ENCODE measurements at regions not wholly inside any gene's neighbourhood (a gene's known extent, or its start where the extent isn't known, plus 50 kb on each side); places are given as distances from the start of the nearest gene placed in this dataset.

- FAIRE-seq (no peak), DNase-seq (ENCODE audit: low read depth, low spot score) (peak; percentile 36)
- dilution Hi-C loops (cut with MboI; ENCODE audit: extremely low pct_ligation_motif_present, low sequenced_read_pairs): no loop called here
- no peaks in the 10 kb centered on the region for H3K27me3 ChIP-seq (ENCODE audit: control insufficient read depth in 2 of 2, insufficient read depth in 2 of 2, low read length in 2 of 2)
- TF ChIP-seq CTCF (IDR thresholded peaks at IDR 0.05; ENCODE audit: extremely low read depth in 1 of 2, insufficient read depth in 1 of 2, low read depth in 1 of 2, low read length in 2 of 2): peak in 1 of 2 donors; percentile 16
- no peak for TF ChIP-seq FOS (IDR thresholded peaks at IDR 0.05; ENCODE audit: borderline replicate concordance, insufficient read depth, low read length)
- peak overlapping the region; percentile 88 for H3K27ac ChIP-seq (ENCODE audit: insufficient read depth, low read depth, low read length)
- H3K36me3 ChIP-seq (ENCODE audit: control insufficient read depth in 2 of 2, extremely low read depth in 1 of 2, insufficient read depth in 2 of 2, low read length in 2 of 2): no peaks in the 10 kb centered on the region
- ChIA-PET POLR2A (no interaction called here), CTCF (interaction anchor here (0.8 to 1.7 kb wide), 7 partner anchors 55 to 1459 kb away, joined by 3 to 14 read pairs (median 3); no protein-coding TSS in a partner anchor)
- no peak overlapping the region for H3K4me2 ChIP-seq (ENCODE audit: insufficient read depth, low read length)
- H3K4me3 ChIP-seq (replicated peaks in 1 of 3; ENCODE audit: insufficient read depth in 1 of 3, low read depth in 1 of 3, low read length in 3 of 3): no peak overlapping the region
- no peaks in the 10 kb centered on the region for H3K9me1 ChIP-seq (replicated peaks; ENCODE audit: control insufficient read depth, extremely low read depth, insufficient read depth, low read length)
- intact Hi-C loops (cut with micrococcal nuclease): loop anchor here (1.0 to 5.0 kb wide), 2 partner anchors 526 to 659 kb away; no protein-coding TSS in a partner anchor
- no peak overlapping the region for H2AFZ ChIP-seq (ENCODE audit: low read depth, low read length)
- no peaks in the 10 kb centered on the region for H3K79me2 ChIP-seq (ENCODE audit: control insufficient read depth, insufficient read depth, low read length)
- peaks cover 14% of the 10 kb centered on the region for H3K4me1 ChIP-seq (ENCODE audit: control insufficient read depth, extremely low read depth, insufficient read depth, low read length)
- H4K20me1 ChIP-seq (replicated peaks; ENCODE audit: control insufficient read depth, extremely low read depth, insufficient read depth, low read length): no peaks in the 10 kb centered on the region
- H3K9me3 ChIP-seq (replicated peaks; ENCODE audit: control insufficient read depth, insufficient read depth, low read length): no peaks in the 10 kb centered on the region
- H3K9ac ChIP-seq (replicated peaks; ENCODE audit: extremely low read depth, insufficient read depth, low read length): no peak overlapping the region
- BruUV-seq (replicated peaks): no TSS peak
Measured at GRCh38 chr4:95693594-95693993, 144.8 kb upstream of the UNC5C start.

- DNase-seq (ENCODE audit: low read depth, low spot score): no peak
- dilution Hi-C loops (cut with MboI; ENCODE audit: extremely low pct_ligation_motif_present, low sequenced_read_pairs): no loop called here
- BruUV-seq (replicated peaks): no TSS peak
- CTCF ChIA-PET: no interaction called here
- Histone ChIP-seq H3K36me3 (ENCODE audit: control insufficient read depth in 2 of 2, extremely low read depth in 1 of 2, insufficient read depth in 2 of 2, low read length in 2 of 2) (no peaks in the 10 kb centered on the region), H3K79me2 (ENCODE audit: control insufficient read depth, insufficient read depth, low read length) (no peaks in the 10 kb centered on the region), H3K4me2 (ENCODE audit: insufficient read depth, low read length) (no peak overlapping the region), H3K9ac (replicated peaks; ENCODE audit: extremely low read depth, insufficient read depth, low read length) (no peak overlapping the region), H2AFZ (ENCODE audit: low read depth, low read length) (no peak overlapping the region), H3K27ac (ENCODE audit: insufficient read depth, low read depth, low read length) (no peak overlapping the region), H3K27me3 (ENCODE audit: control insufficient read depth in 2 of 2, insufficient read depth in 2 of 2, low read length in 2 of 2) (no peaks in the 10 kb centered on the region), H3K4me3 (replicated peaks in 1 of 3; ENCODE audit: insufficient read depth in 1 of 3, low read depth in 1 of 3, low read length in 3 of 3) (no peak overlapping the region), H4K20me1 (replicated peaks; ENCODE audit: control insufficient read depth, extremely low read depth, insufficient read depth, low read length) (no peaks in the 10 kb centered on the region), H3K9me3 (replicated peaks; ENCODE audit: control insufficient read depth, insufficient read depth, low read length) (no peaks in the 10 kb centered on the region), H3K9me1 (replicated peaks; ENCODE audit: control insufficient read depth, extremely low read depth, insufficient read depth, low read length) (no peaks in the 10 kb centered on the region), H3K4me1 (ENCODE audit: control insufficient read depth, extremely low read depth, insufficient read depth, low read length) (no peaks in the 10 kb centered on the region)
- no peak for TF ChIP-seq CTCF (IDR thresholded peaks at IDR 0.05; ENCODE audit: extremely low read depth in 1 of 2, insufficient read depth in 1 of 2, low read depth in 1 of 2, low read length in 2 of 2)
- no peak for TF ChIP-seq POLR2AphosphoS5 (IDR thresholded peaks at IDR 0.05; ENCODE audit: insufficient read depth, low read depth, low read length)
- TF ChIP-seq POLR2A (IDR thresholded peaks at IDR 0.05; ENCODE audit: low read depth, low read length): no peak
- no peak for TF ChIP-seq EZH2 (IDR thresholded peaks at IDR 0.05; ENCODE audit: borderline replicate concordance, low read depth, low read length, severe bottlenecking)
- no peak for TF ChIP-seq JUN (IDR thresholded peaks at IDR 0.05; ENCODE audit: borderline replicate concordance, insufficient read depth, insufficient read length, low read depth)
- POLR2A ChIA-PET: no interaction called here
- FAIRE-seq: no peak
- intact Hi-C loops (cut with micrococcal nuclease): no loop called here
Measured at GRCh38 chr4:95676190-95676589, 127.4 kb upstream of the UNC5C start.

Data from endothelial cell of umbilical vein (primary cell).